NK-92 treated with Interleukin-12 subunit alpha and Interleukin-12 subunit beta, amount 100 ng/mL, for 24 hours (cell line): ENCODE measurements at regions not wholly inside any gene's neighbourhood (a gene's known extent, or its start where the extent isn't known, plus 50 kb on each side); places are given as distances from the start of the nearest gene placed in this dataset.

Experiments used
- DNase-seq: peaks from one replicate; lab custom pipeline; 2025; lab: John Stamatoyannopoulos, UW

DNA sequence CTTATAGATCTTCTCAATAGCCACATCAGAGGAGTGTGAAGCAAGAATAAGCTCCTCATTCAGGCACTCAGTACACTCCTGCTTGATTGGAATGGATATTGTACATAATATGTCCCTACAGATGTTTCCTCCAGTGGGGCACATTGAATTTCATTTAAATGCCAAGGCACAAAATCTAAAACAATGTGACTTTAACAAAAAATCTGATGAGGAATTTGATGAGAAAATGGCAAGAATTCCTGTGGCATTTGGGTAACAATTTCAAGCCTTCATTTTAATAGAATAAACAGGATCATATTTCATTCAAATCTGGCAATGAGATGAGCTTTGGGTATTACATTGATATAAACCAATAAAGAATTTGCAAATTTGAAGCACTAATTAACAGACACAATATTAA is 307.7 kb upstream of the PKN2 start:
- DNase-seq, result no peak

DNA sequence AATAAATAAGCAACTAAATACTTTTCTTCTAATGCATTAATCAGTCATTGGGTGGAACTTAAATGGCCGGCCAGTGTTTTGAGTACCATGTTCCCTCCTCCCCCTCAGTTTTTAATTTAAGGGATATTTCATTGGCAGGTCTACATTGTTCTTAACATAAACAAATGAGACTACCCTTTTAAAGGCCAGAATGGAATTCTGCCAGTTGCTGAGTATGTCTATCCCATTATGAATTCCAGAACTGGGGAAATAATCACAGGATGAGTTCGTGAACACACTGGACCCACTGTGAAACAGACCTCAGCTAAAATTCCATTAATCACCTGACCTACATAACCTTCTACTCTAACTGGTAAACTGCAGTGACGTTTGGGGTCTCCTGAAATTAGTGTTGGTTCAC is 305.5 kb upstream of the PKN2 start:
- DNase-seq, result no peak

DNA sequence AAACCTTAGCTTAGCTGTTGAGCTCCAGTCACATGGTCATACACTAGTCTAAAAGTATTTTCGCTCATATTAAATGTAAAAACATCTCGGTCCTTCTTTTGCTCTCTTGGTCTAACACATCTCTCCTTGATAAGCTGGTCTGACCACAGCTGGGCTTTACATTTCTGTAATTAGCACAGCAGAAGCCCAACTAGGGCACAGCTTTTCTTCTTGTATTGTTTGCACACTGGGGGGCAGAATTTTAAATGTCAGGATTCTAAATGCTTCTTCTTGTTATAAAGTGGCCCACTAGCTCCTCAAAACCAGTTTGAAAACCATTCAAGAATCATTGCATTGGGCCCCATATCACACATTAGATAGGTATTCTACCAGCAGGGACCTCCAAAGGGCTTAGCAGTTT is 289.1 kb upstream of the PKN2 start:
- no peak for DNase-seq

DNA sequence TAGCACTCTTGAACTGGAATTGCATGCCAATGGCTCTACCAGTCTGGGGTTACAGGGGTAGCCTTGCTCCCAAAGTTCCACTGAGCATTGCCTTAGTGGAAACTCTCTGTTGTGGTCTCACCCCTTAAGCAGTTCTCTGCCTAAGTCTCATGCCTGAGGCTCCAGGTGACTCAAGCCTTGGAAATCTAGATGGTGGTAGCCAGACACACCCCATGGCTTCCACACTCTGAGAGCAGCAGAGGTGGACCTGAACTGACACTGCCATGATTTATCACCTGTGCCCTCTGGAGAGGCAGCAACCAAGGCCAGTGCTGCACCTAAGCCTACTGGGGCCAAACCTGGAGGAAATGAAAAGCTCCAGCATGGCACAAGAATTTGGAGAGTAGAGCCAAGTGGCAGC is 285.7 kb upstream of the PKN2 start:
- no peak for DNase-seq

DNA sequence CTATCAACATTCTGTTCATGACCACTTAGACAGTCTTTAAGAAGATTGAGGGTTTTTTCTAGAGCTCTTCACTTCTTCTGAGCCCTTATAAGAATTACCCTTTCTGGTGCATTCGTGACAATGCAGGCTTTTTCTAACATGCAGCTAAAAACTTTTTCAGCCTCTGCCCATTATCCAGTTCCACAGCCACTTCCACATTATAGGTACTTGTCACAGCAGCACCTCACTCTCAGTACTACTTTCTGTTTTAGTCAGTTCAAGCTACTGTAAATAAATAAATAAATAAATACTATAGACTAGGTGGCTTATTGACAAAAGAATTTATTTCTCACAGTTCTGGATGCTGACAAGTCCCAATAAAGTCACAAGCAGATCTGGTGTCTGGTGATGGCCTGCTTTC is 284.4 kb upstream of the PKN2 start:
- no peak for DNase-seq

DNA sequence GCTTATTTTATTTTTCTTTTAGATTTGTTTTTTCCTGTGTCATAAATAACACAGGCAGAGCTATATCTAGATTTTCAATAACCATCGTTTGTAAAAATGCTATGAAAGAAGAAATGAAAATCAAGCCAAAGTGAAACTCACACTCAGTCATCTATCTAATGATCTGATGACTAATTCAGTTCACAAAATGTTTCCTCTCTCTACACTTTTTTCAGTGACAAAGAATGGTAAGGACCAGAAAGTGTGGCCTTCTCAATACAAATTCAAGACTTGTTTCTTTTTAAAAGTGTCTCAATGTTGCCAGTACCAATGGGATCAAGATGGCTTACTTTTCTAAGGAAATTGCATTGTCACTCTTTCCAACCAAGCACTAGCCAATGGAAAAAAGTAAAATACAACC is 282.8 kb upstream of the PKN2 start:
- no peak for DNase-seq

DNA sequence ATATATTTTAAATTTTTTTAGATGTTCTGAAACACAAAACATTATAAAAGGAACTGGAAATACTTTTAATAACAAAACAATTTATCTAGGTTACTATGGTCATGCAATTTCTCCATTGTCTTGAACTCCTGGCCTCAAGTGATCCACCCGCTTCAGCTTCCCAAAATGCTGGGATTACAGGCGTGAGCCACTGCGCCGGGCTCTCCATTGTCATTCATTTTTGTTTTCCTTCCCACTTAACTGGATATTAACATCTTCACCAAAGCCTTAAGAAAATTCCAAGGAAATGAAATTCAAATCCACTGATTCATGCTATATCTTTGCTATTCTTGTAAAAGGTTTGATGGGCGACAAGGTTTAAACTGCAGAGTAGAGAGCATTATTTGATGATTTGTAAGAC is 279.5 kb upstream of the PKN2 start:
- no peak for DNase-seq

DNA sequence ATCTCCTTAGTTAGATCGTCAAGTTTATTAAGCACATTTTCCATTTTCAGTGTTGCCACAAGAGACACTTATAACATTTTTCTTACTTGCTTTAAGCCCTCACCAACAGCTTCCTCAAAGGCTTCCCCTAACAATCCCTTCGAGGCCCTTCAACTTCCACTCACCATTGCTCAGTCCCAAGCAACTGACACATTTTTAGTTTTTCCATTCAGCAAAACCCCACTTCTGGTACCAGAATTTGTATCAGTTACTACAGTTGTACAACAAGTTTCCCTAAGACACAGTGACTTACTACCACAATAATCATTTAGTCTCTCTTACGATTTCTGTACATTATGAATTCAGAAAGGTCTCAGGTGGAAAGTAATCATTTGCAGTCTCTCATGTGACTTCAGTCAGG is 276.8 kb upstream of the PKN2 start:
- no peak for DNase-seq

DNA sequence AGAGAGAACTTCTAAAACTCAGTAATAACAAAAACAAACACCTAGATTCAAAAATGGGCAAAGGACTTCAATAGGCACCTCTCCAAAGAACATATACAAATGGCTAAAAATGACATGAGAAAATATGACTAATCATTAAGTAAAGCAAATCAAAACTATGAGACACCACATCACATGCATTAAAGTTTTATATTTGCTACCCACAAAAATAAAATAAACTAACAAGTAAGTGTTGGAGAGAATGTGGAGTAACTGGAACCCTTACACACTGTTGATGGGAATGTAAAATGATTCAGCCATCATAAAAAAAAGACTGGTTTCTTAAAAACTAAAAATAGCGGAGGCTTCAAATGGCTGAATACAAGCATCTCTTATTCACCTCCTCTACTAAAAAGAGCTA is 262.1 kb upstream of the PKN2 start:
- DNase-seq, result no peak

DNA sequence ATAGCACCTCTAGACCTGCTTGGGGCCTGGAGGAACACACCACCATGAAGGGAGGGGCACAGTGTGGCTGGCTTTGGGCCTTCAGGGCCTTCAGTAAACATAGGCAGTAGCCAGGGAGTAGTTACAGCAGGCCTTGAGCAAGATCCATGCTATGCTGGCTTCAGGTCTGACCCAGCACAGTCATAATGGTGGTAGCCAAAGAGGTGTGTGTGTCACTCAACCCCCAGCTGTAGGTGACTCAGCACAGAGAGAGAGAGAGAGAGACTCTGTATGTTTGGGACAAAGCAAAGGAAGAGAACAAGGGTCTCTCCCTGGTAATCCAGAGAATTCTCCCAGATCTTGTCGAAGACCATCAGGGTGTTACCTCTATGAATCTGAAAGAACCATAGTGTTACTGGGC is 250.5 kb upstream of the PKN2 start:
- DNase-seq, result no peak

DNA sequence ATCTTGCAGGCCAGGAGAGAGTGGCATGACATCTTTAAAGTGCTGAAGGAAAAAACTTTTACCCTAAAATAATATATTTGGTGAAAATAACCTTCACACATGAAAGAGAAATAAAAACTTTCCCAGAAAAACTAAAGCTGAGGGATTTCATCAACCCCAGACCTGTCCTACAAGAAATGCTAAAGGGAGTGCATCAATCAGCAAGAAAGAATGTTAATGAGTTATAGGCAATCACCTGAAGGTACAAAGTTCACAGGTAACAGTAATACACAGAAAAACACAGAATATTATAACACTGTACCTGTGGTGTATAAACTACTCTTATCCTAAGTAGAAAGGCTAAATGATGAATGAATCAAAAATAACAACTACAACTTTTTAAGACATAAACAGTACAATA is 249.2 kb upstream of the PKN2 start:
- no peak for DNase-seq

DNA sequence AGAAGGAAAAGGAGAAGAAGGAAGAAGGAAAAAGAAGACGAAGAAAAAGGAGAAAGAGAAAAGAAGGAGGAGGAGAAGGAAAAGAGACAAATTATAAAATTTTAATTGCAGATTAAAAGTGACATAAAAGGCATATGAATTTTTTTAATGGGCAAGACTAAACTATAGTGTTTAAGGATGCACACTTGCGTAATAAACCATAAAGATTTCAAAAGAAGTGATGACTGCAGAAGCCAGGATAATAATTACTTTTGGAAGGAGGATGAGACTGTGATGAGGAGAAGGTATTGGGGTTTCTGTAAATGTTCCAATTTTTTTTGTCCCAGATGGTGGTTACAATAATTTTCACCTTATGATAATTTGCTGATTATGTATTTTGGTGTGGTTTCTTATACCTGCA is 243.1 kb upstream of the PKN2 start:
- no peak for DNase-seq

DNA sequence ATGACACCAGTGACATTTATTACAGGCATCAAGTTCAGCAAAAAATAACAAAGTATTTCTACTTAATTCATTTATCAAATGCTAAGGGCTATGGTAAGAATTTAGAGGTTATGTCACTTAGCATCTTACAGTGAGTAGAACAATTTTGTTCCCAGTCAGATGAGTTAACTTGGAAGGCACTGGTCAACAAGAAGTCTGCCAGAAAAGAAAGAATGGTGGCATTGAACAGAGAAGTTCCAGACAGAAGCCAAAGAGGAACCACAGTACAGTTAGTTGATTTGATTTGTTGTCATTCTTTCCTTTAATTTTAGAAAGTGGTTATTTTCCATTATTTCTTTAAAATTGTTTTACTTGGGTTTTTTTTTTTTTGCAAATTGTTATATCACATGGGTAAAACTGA is 232.2 kb upstream of the PKN2 start:
- DNase-seq, result no peak

DNA sequence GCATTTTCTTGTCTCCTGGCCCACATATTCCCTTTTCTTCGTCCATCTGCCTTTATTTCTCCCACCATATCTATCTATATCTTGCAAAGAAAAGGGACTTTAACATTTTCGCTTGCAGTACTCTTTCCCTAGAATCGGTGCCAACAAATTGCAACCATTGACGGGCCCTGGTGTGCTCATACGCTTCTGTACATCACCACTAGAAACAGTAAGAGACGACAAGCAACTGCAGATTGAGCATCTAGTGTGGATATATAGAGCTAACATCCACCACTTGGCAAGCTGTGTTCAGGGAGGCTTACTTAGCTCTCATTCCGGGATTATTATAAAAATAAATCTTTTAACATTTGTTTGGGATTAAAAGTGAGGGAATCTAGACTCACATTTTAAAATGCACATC is 230.8 kb upstream of the PKN2 start:
- DNase-seq, result no peak

DNA sequence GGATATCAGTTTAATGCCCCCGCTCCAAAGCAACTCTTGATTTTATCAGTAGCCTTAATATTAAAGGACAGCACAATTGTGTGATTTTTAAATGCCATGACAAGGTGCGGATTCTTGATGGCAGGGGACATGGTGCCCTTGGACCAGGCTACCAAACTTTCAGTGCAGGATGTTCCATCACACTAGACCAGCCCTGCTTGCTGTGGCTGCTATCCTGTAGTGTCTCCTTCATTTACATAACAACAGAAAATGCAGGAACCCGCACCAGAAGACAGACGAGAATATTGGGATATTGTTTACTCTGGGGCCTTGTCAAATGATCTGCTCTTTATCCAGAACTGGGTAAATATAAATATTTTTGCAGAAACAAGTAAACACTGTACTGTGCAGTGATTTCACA is 229.3 kb upstream of the PKN2 start:
- DNase-seq, result no peak

DNA sequence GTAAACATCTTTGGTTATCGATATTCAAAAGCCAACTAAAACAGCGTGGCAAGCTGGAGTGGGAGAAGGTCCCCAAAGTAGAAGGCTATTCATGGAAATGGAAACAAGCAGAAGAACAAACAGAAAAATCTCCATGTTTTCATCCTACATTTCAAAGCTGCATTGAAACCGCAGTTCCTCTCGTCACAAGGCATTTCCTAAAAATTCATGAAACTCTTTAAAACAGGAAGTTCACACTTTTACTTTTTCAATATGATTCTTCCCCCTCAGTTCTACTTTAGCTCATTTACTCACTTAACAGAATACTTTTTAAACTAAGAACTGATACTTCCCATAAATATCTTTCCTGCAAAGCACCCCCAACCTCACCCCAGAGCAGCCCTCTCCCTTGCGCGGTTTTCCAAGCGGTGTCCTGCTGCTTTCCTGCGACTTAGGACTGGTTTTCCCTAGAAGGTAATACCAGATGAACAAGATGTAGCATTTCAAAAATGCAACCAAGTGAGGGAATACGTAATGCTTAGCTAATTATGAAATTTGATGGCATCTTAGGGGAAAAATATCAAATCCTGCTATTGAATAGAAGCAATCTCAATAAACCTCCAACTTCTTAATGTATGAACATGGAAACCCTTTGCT is 228.3 kb upstream of the PKN2 start:
- DNase-seq, result no peak

DNA sequence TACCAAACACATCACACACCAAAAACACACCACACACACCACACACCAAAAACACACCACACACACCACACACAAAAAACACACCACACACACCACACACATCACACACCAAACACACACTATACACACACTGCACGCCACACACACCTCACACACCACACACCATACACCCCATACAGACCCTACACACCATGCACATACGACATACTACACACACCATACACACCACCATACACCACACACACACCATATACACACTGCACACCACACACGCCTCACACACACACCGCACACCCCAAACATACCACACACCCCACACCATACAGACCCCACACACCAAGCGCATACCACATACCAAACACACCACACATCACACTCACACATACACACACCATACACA is 226.9 kb upstream of the PKN2 start:
- DNase-seq, result no peak

DNA sequence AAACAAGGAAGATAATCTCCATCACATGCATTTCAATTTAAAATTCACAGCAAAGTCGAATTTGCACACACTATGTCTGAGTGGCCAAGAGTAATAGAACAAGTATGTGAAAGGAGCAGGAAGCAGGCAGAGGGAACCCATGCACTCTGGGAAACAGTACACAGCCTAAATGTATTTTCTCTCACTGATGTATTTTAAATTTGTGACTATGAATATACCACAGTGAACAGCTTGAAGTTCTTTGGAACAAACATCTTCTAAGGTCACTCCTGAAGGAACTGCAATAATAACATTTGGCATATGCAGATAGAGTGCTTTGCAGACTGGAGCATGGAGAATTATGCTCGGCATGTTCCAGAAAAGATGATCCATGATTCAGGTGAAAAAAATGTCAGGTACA is 223.1 kb upstream of the PKN2 start:
- no peak for DNase-seq

DNA sequence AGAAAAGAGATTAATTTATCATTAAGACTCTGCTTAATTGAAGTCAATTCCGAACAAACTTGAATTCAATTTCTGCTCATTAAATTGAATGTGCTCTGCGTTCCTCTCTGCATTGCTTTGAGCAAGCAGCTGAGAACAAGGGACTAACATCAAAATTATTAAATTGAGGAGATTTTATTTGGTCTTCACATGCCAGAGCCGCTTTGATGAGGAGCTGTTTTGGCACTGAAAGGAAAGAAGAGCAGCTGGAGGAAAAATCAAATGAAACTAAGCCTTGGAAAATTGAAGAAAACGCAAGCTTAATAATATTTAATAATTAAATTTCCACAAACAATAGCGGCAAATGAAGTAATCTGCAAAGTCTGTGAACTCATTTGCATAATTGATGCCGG is 222.0 kb upstream of the PKN2 start:
- DNase-seq, result no peak

DNA sequence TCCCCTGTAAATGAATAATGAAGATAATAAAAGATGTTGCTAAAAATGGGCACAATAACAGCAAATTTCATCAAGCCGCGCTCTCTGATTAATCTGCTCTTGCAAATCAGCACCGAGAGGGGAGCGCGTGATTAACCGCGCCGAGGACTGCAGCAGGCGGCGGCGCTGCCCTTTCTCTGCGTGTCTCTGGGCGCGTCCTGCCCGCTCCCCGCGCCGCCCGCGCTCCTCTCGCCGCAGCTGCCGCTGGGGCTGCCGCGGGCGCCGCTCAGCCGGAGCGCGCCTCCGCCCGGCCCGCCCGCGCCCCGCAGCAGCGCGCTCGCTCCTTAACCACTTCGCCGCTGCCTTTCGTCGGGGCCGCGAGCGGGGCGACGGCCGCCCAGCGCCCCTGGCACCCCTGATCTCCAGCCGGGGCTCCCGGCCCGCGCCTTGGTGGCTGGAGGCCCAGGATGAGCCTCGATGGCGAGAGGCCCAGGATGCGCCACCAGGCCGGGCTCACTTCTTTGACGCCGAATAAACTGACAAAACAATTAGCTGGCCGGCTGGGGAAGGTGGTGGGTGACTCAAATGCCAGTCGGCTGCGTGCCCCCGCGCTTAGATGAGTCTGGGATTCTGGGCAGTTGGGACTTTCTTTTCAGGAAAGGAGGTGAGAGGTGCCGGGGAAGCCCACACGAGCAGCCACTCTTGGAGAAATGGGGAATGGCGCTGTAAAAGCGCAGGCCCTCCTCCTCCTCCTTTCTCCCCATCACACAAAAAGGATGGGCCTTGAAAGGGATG is 221.4 kb upstream of the PKN2 start:
- no peak for DNase-seq

DNA sequence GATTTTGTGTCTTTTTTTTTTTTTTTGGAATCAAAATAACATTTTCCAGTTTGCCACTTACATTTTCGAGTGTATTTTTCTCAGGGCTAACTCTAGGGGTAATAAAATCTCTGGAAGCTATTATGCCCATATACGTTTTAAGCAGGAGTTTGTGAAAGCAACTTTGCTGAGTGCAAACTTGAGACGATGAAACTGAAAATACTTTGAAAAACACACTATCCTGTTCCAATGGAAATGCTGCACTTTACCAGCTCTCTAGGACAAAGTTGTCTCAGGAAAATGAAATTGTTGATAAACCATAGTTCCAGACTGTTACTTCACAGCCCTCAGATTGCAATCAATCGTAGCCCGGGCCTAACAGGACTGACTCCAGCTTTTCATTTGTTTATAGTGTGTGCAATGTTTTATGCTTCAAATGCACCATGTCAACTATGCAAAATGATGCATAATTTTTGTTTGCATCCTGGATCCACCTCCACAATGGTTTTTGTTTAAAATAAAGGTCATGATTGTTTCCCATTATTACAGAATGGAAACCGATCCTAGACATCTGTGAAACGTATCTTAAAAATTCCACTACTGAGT is 220.6 kb upstream of the PKN2 start:
- DNase-seq, result no peak

DNA sequence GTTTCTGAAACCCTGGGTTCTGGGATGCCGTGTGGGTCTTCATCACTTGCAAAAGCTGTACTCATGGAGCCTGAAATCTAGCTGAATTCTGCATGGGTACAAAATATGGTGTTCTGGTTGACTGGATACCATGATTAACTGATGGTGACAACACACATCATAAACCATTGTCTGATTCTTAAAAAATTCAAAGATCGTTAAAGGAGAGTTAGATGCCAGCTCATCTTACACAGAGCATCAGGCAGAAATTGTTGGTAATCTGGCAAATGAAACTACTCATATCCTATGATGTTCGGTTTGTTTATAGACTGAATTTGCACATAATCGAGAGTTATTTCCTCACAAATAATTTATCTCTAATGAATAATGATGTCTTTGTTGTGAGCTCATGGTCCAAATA is 218.1 kb upstream of the PKN2 start:
- DNase-seq, result no peak

DNA sequence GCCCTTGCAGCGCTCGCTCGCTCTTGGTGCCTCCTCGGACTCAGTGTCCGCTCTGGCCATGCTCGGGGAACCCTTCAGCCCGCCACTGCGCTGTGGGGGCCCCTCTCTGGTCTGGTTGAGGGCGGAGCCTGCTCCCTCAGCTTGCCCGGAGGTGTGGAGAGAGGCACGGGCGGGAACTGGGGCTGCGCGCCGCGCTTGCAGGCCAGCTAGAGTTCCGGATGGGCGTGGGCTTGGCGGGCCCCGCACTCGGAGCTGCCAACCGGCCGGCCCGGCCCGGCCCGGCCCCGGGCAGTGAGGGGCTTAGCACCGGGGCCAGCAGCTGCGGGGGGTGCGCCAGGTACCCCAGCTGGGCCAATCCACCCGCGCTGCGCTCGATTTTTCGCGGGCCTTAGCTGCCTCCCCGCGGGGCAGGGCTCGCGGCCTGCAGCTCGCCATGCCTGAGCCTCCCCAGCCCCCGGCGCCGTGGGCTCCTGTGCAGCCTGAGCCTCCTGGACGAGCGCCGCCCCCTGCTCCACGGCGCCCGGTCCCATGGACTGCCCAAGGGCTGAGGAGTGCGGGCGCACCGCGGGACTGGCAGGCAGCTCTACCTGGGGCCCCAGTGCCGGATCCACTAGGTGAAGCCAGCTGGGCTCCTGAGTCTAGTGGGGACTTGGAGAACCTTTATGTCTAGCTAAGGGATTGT is 217.0 kb upstream of the PKN2 start:
- no peak for DNase-seq
